ENCODE measurements at regions not wholly inside any gene's neighbourhood (a gene's known extent, or its start where the extent isn't known, plus 50 kb on each side); places are given as distances from the start of the nearest gene placed in this dataset.

- no peak for DNase-seq
- Mint-ChIP-seq H3K27me3 (no peaks in the 10 kb centered on the region), H3K9me3 (no peaks in the 10 kb centered on the region), H3K4me3 (no peak overlapping the region), H3K27ac (no peak overlapping the region), H3K36me3 (peaks cover 3 to 23% of the 10 kb centered on the region in 2 donors), H3K4me1 (peaks cover 0 to 11% (median 2%) of the 10 kb centered on the region in 4 donors)
- intact Hi-C loops (cut with micrococcal nuclease): no loop called here
- Histone ChIP-seq H3K27ac (ENCODE audit: low read depth, low read length) (no peak overlapping the region), H3K4me3 (ENCODE audit: low read length in 2 of 2) (no peak overlapping the region), H3K9me3 (ENCODE audit: control insufficient read depth in 1 of 2, low read length in 2 of 2) (no peaks in the 10 kb centered on the region), H3K27me3 (ENCODE audit: insufficient read depth, low read length) (no peaks in the 10 kb centered on the region), H3K4me1 (ENCODE audit: insufficient read depth, low read length) (no peaks in the 10 kb centered on the region), H3K36me3 (ENCODE audit: insufficient read depth, low read length) (no peaks in the 10 kb centered on the region)
- POLR2A ChIA-PET (ENCODE audit: partially characterized antibody): no interaction called here
- CTCF ChIA-PET (ENCODE audit: partially characterized antibody): no interaction called here
These were observed 96.8 kb upstream of the PLET1 start for GRCh38 chr11:112357488-112357887.

- POLR2A ChIA-PET (ENCODE audit: partially characterized antibody): no interaction called here
These were observed 100.7 kb upstream of the PLET1 start for GRCh38 chr11:112361396-112361795.

GRCh38 chr11:112363527-112363926 is 102.9 kb upstream of the PLET1 start:
- Histone ChIP-seq H3K4me1 (ENCODE audit: insufficient read depth, low read length) (no peaks in the 10 kb centered on the region), H3K4me3 (ENCODE audit: low read length in 2 of 2) (no peak overlapping the region), H3K27ac (ENCODE audit: low read depth, low read length) (no peak overlapping the region), H3K9me3 (ENCODE audit: control insufficient read depth in 1 of 2, low read length in 2 of 2) (no peaks in the 10 kb centered on the region), H3K36me3 (ENCODE audit: insufficient read depth, low read length) (no peaks in the 10 kb centered on the region), H3K27me3 (ENCODE audit: insufficient read depth, low read length) (no peaks in the 10 kb centered on the region)
- POLR2A ChIA-PET (ENCODE audit: partially characterized antibody): no interaction called here
- DNase-seq: no peak
- no peaks in the 10 kb centered on the region for H3K4me1 Mint-ChIP-seq
- no peak overlapping the region for H3K4me3 Mint-ChIP-seq
- CTCF ChIA-PET (ENCODE audit: partially characterized antibody): no interaction called here
- H3K27me3 Mint-ChIP-seq: no peaks in the 10 kb centered on the region
- H3K36me3 Mint-ChIP-seq: peaks cover 6 to 29% of the 10 kb centered on the region in 2 donors
- H3K9me3 Mint-ChIP-seq: no peaks in the 10 kb centered on the region
- intact Hi-C loops (cut with micrococcal nuclease): no loop called here
- H3K27ac Mint-ChIP-seq: peak overlapping the region in 1 of 7 donors; percentile 6

More at GRCh38 chr11:112361396-112361795, 100.7 kb upstream of the PLET1 start:
- H3K9me3 ChIP-seq (ENCODE audit: control insufficient read depth in 1 of 2, low read length in 2 of 2): no peaks in the 10 kb centered on the region
- DNase-seq: no peak
- peaks cover 6 to 25% of the 10 kb centered on the region in 2 donors for H3K36me3 Mint-ChIP-seq
- no peaks in the 10 kb centered on the region for H3K4me1 Mint-ChIP-seq
- intact Hi-C loops (cut with micrococcal nuclease): no loop called here
- H3K27ac ChIP-seq (ENCODE audit: low read depth, low read length): no peak overlapping the region
- CTCF ChIA-PET (ENCODE audit: partially characterized antibody): interaction anchor here (0.7 kb wide), 1 partner anchor 13 kb away, joined by 3 read pairs; no protein-coding TSS in a partner anchor
- no peaks in the 10 kb centered on the region for H3K36me3 ChIP-seq (ENCODE audit: insufficient read depth, low read length)
- H3K4me3 ChIP-seq (ENCODE audit: low read length in 2 of 2): no peak overlapping the region
- no peaks in the 10 kb centered on the region for H3K27me3 Mint-ChIP-seq
- H3K27me3 ChIP-seq (ENCODE audit: insufficient read depth, low read length): no peaks in the 10 kb centered on the region
- H3K4me3 Mint-ChIP-seq: no peak overlapping the region
- peak overlapping the region in 1 of 7 donors; percentile 68 for H3K27ac Mint-ChIP-seq
- H3K4me1 ChIP-seq (ENCODE audit: insufficient read depth, low read length): no peaks in the 10 kb centered on the region
- no peaks in the 10 kb centered on the region for H3K9me3 Mint-ChIP-seq

- Mint-ChIP-seq H3K4me1 (no peaks in the 10 kb centered on the region), H3K27ac (peak overlapping the region in 1 of 7 donors; percentile 20), H3K27me3 (no peaks in the 10 kb centered on the region), H3K4me3 (no peak overlapping the region), H3K9me3 (no peaks in the 10 kb centered on the region), H3K36me3 (peaks cover 6 to 29% of the 10 kb centered on the region in 2 donors)
- Histone ChIP-seq H3K36me3 (ENCODE audit: insufficient read depth, low read length) (no peaks in the 10 kb centered on the region), H3K4me1 (ENCODE audit: insufficient read depth, low read length) (no peaks in the 10 kb centered on the region), H3K27me3 (ENCODE audit: insufficient read depth, low read length) (no peaks in the 10 kb centered on the region), H3K9me3 (ENCODE audit: control insufficient read depth in 1 of 2, low read length in 2 of 2) (no peaks in the 10 kb centered on the region), H3K27ac (ENCODE audit: low read depth, low read length) (no peak overlapping the region), H3K4me3 (ENCODE audit: low read length in 2 of 2) (no peak overlapping the region)
- ChIA-PET POLR2A (ENCODE audit: partially characterized antibody) (no interaction called here), CTCF (ENCODE audit: partially characterized antibody) (interaction anchor here (1.6 kb wide), 1 partner anchor 223 kb away, joined by 3 read pairs; no protein-coding TSS in a partner anchor)
- no peak for DNase-seq
- intact Hi-C loops (cut with micrococcal nuclease): no loop called here
These were observed 104.4 kb upstream of the PLET1 start for GRCh38 chr11:112364962-112365481.

GRCh38 chr11:112366012-112366411 is 105.4 kb upstream of the PLET1 start:
- peaks cover 0 to 5% (median 0%) of the 10 kb centered on the region in 4 donors for H3K4me1 Mint-ChIP-seq
- no peaks in the 10 kb centered on the region for H3K27me3 Mint-ChIP-seq
- Histone ChIP-seq H3K27ac (ENCODE audit: low read depth, low read length) (no peak overlapping the region), H3K27me3 (ENCODE audit: insufficient read depth, low read length) (no peaks in the 10 kb centered on the region), H3K4me1 (ENCODE audit: insufficient read depth, low read length) (no peaks in the 10 kb centered on the region), H3K9me3 (ENCODE audit: control insufficient read depth in 1 of 2, low read length in 2 of 2) (no peaks in the 10 kb centered on the region), H3K36me3 (ENCODE audit: insufficient read depth, low read length) (no peaks in the 10 kb centered on the region), H3K4me3 (ENCODE audit: low read length in 2 of 2) (no peak overlapping the region)
- peaks cover 6 to 29% of the 10 kb centered on the region in 2 donors for H3K36me3 Mint-ChIP-seq
- DNase-seq: no peak
- CTCF ChIA-PET (ENCODE audit: partially characterized antibody): interaction anchor here (1.6 kb wide), 1 partner anchor 222 kb away, joined by 3 read pairs; no protein-coding TSS in a partner anchor
- peak overlapping the region in 1 of 7 donors; percentile 4 for H3K27ac Mint-ChIP-seq
- no peaks in the 10 kb centered on the region for H3K9me3 Mint-ChIP-seq
- H3K4me3 Mint-ChIP-seq: no peak overlapping the region
- intact Hi-C loops (cut with micrococcal nuclease): no loop called here
- POLR2A ChIA-PET (ENCODE audit: partially characterized antibody): no interaction called here

- no peaks in the 10 kb centered on the region for H3K9me3 ChIP-seq (ENCODE audit: control insufficient read depth in 1 of 2, low read length in 2 of 2)
- POLR2A ChIA-PET (ENCODE audit: partially characterized antibody): no interaction called here
- no peaks in the 10 kb centered on the region for H3K27me3 ChIP-seq (ENCODE audit: insufficient read depth, low read length)
- peaks cover 3 to 25% of the 10 kb centered on the region in 2 donors for H3K36me3 Mint-ChIP-seq
- CTCF ChIA-PET (ENCODE audit: partially characterized antibody): no interaction called here
- no peaks in the 10 kb centered on the region for H3K27me3 Mint-ChIP-seq
- no peaks in the 10 kb centered on the region for H3K4me1 ChIP-seq (ENCODE audit: insufficient read depth, low read length)
- H3K27ac ChIP-seq (ENCODE audit: low read depth, low read length): no peak overlapping the region
- peaks cover 0 to 2% (median 0%) of the 10 kb centered on the region in 8 donors for H3K9me3 Mint-ChIP-seq
- H3K27ac Mint-ChIP-seq: no peak overlapping the region
- H3K4me1 Mint-ChIP-seq: peaks cover 0 to 5% (median 0%) of the 10 kb centered on the region in 4 donors
- intact Hi-C loops (cut with micrococcal nuclease): no loop called here
- no peak for DNase-seq
- H3K4me3 ChIP-seq (ENCODE audit: low read length in 2 of 2): no peak overlapping the region
- H3K36me3 ChIP-seq (ENCODE audit: insufficient read depth, low read length): no peaks in the 10 kb centered on the region
- no peak overlapping the region for H3K4me3 Mint-ChIP-seq
These were observed 106.1 kb upstream of the PLET1 start for GRCh38 chr11:112366777-112367176.

- Mint-ChIP-seq H3K27me3 (no peaks in the 10 kb centered on the region), H3K9me3 (peaks cover 0 to 6% (median 2%) of the 10 kb centered on the region in 8 donors), H3K27ac (no peak overlapping the region), H3K4me1 (peaks cover 0 to 5% (median 0%) of the 10 kb centered on the region in 4 donors), H3K4me3 (no peak overlapping the region), H3K36me3 (peaks cover 3 to 19% of the 10 kb centered on the region in 2 donors)
- Histone ChIP-seq H3K4me3 (ENCODE audit: low read length in 2 of 2) (no peak overlapping the region), H3K27ac (ENCODE audit: low read depth, low read length) (no peak overlapping the region), H3K27me3 (ENCODE audit: insufficient read depth, low read length) (no peaks in the 10 kb centered on the region), H3K9me3 (ENCODE audit: control insufficient read depth in 1 of 2, low read length in 2 of 2) (no peaks in the 10 kb centered on the region), H3K36me3 (ENCODE audit: insufficient read depth, low read length) (no peaks in the 10 kb centered on the region), H3K4me1 (ENCODE audit: insufficient read depth, low read length) (no peaks in the 10 kb centered on the region)
- DNase-seq: no peak
- ChIA-PET POLR2A (ENCODE audit: partially characterized antibody) (no interaction called here), CTCF (ENCODE audit: partially characterized antibody) (no interaction called here)
- intact Hi-C loops (cut with micrococcal nuclease): no loop called here
These were observed 106.8 kb upstream of the PLET1 start for GRCh38 chr11:112367461-112367860.
